ENCODE measurements at regions not wholly inside any gene's neighbourhood (a gene's known extent, or its start where the extent isn't known, plus 50 kb on each side); places are given as distances from the start of the nearest gene placed in this dataset.

GRCh38 chr5:14011089-14012020 lies 66.9 kb upstream of the DNAH5 start:
- peak; percentile 76 for DNase-seq

DNA sequence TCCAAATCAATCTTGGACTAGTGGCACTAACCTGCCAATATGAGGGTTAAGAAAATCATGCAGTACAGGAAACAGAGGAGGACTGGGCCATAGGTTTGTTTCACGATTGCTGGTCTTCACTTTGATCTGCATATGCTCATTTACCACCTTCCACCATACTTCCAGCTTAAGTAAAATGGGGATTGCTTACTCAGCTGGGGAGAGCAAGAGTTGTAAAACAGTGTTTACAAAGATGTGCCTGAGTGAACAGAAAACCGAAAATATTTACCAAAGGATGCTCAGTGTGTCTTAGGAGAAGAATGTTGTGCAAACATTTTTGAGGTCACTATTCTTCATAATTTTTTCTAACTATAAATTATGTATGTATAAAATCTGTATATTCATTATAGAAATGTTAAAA lies 65.1 kb upstream of the DNAH5 start:
- DNase-seq: no peak

GRCh38 chr5:14008819-14009311 lies 64.4 kb upstream of the DNAH5 start:
- DNase-seq: no peak

DNA sequence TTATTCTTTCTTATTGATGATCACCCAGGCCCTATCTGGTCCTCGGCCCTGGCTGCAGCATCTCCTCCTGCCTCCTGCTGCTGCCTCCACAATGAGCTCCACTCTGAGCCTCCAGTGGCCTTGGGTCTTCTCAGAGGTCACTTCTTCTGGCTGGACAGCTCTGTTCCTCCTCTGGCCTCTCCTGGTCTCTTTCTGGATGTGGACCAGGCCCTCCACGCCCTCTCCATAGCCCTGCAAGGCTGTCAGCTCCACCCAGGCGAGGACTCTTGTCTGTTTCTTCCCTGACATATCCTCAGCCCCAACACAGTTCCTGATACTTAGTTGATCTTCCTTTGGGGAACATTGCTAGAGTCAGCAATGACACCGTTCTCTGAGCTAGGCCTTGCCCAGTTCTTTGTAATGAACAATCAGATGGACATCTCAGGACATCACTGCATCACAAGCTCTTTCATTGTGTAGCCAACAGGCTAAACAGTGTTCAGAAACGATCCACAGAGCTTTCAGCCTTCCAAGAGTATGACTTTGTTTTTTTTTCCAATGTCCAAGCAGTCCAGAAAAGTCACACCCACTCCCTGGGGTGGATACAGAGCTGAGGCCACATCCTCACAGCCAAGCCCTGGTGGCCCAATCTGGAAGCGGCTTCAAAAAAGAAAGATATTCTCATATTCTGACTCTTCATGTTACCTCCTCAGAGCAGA lies 62.5 kb upstream of the DNAH5 start:
- no peak for DNase-seq

DNA sequence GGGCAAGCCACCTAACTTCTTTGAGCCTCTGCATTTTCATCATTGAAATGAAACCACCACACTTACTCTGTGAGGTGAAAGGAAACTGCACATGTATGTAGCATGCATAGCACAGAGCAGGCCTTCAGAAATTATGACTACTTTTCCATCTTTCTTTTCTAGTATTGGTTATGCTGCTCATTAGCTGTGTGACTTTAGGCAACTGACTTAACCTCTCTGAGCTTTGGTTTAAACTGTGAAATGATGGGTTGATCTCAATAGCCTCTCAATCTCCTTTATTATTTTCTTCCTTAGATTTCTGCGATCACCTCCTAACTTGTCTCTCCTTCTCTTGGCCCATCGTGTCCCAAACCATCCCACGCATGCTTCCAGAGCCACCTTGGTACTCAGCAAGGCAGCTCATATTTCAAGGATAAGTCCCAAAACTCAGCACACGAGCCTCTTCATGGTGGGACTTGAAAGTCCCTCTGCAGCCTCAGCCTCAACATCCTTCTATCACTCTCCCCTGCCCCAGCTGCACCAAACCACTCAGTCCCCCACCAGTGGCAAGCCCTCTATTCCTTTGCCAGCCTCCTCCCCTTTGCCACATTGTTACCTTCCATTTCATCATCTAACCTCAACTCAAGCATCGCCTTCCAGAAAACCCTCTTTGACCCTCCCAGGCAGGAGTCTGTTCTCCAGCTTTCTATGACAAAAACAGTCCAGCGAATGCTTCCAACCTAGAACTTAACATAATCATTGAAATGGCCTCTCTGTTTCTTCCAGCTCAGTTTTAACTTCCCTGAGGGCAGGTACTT lies 60.3 kb upstream of the DNAH5 start:
- no peak for DNase-seq

- DNase-seq: no peak
Observed at GRCh38 chr5:14003936-14004335, 59.4 kb upstream of the DNAH5 start.

- no peak for DNase-seq
Observed at GRCh38 chr5:14003513-14003912, 59.0 kb upstream of the DNAH5 start.

DNA sequence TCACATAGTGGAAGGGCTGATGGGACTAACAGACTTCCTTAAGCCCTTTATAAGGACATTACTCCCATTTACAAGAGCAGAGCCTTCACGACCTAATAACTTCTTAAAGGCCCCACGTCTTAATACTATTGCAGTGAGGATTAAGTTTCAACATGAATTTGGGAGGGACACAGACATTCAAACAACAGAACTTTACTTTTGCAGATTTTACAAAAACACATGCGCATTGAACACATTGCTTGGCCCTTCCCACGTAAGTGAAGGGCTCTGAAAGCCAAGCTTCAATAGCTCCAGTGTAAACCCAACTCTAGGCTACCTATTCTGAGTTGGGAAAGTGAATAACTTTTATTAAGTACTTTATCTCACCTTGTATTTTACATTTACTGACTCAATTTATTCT lies 53.8 kb upstream of the DNAH5 start:
- no peak for DNase-seq

- DNase-seq: no peak
Observed at GRCh38 chr5:13997514-13997913, 53.0 kb upstream of the DNAH5 start.

GRCh38 chr5:13994621-13995253 lies 50.2 kb upstream of the DNAH5 start:
- no peak for DNase-seq
